COR-L47 (cell line): ENCODE measurements at regions not wholly inside any gene's neighbourhood (a gene's known extent, or its start where the extent isn't known, plus 50 kb on each side); places are given as distances from the start of the nearest gene placed in this dataset.

Experiments used
- DNase-seq: peaks from one replicate; lab custom pipeline; 2025; lab: John Stamatoyannopoulos, UW

DNA sequence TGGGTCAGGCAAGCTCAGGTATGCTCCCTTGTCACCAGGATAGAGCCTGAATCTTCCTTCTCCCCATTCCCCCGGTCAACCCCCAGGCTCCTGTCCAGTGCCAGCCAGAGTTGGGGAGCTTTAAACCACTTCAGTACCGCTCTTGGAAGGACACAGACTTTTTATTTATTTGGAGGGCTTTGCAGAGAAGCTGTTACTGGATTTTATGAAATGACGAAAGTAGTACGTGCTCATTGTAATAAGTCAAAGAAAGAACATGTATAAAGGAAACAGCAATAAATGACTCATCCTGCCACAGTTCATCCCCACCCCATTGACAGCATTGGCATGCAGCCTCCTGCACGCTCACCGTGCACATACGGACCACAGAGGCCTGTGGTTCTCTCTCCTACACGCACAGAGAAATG, 230.3 kb downstream of the AUH start:
- DNase-seq: no peak

DNA sequence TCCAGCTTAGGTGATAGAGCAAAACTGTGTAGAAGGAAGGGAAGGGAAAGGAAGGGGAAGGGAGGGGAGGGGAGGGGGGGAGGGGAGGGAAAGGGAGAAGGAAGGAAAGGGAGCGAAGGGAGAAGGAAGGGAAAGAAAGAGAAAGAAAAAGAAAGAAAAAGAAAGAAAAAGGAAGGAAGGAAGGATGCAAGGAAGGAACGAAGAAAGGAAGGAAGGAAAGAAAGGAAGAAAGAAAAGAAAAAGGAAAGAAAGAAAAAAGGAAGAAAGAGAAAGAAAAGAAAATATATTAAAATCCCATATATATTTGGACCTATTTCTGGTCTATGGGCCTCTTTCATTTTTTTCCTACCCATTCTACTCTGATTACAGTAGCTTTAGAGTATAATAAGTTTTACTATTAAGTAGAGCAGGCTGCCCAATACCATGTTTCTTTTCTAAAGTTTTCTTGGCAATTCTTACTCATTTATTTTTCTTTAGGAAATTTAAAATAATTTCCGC, 229.1 kb downstream of the AUH start:
- no peak for DNase-seq

DNA sequence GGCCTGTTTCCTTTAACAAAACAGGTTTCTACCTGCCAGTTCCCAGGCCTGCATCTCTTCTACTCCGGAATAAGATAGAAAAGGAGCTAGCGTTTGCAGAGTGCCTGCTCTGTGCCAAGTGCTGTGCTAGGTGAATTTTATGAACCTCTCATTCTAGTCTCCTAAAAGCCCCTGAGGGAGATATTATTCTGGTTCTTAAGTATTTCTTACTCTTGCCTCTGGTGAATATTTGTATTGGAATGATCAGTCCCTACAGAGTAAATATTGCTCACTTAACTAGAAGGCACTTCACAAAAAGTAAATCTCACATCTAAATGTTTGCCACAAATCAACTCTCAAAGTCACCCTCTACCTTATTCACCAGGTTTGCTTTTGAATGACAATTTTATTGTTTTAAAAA, 227.1 kb downstream of the AUH start:
- no peak for DNase-seq

DNA sequence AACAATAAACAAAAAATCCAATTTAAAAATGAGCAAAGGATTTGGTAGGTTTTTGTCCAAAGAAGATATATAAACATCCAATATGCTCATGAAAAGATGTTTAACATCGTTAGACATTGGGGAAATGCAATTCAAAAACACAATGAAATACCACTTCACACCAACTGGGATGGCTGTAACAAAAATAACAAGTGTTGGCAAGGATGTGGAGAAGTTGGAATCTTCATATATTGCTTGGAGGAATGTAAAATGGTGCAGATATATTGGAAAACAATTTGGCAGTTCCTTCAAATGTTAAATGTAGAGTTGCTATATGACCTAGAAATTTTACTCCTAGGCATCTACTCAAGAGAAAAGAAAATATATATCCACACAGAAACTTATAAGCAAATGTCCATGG, 224.3 kb downstream of the AUH start:
- DNase-seq: no peak

DNA sequence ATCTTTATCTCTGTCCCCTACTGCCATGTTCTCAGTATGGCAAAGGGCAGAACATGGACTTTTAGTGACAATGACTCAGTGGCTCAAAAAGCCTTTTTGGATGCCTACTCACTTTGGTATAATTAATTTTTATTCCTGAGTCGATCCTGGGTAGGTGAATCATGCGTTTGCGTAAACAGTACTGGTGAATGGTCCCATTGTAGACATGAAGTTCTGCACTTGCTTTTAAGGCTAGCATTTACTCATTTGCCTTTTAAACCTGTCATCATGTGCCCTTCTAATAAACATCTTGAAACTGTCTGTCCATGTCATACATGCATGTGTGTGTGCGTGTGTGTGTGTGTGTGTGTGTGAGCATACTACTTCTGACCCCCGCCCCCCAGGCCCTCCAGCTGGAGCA, 223.0 kb downstream of the AUH start:
- no peak for DNase-seq

DNA sequence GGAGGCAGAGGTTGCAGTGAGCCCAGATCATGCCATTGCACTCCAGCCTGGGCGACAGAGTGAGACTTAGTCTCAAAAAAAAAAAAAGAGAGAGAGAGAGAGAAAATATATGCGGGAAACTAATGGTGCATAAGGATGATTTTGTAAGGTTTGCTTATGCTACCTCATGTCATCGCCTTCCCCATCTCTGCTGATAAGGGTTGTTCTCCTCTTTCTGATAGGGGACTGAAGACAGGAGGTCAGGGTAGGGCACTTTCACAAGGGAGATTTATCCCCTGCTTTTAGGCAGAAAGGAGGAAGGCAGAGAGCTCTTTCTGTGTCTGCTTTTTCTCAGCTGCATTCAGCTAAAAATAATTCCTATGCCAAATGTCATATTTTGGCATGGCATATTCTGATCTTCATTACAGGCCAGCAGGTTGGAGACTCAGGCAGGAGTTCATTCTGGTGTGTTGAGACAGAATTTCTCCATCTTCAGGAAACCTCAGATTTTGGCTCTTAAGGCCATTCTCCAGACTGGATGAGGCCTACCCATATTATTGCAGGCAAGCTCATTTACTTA, 220.2 kb downstream of the AUH start:
- DNase-seq: no peak

DNA sequence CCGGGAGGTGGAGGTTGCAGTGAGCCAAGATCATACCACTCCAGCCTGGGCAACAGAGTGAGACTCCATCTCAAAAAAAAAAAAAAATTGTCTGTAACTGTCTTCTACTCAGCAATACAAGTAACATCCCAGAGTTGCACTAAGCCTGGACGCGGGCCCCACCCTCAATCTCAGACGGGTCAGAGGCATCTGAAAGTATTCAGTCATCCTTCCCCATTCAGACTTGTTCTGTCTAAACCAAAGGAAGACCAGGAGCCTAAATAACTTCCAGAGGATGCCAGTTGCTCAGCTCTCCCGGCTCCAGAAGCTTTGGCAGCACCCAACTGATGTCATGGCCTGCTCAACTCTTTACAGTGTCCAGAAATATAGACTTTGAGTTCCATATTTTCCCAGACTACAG, 218.6 kb downstream of the AUH start:
- no peak for DNase-seq

DNA sequence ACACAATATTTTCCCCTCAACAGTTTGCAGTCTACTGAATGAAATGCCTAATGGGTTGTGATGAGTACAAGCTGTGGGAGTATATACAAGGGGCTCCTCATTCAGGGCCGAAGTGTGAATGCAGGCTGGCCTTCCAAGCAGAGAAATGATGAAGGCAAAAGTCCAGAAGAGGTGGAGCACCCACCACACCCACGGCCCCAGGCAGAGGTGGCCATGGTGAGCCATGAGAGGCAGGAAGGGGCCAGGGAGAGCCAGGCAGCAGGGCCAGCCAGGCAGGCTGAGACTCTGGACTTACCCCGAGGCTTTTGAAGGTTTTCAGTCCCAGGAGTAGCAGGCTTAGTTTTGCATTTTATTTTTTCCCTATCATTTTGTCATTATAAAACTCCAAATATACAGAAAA, 218.1 kb downstream of the AUH start:
- DNase-seq: no peak

DNA sequence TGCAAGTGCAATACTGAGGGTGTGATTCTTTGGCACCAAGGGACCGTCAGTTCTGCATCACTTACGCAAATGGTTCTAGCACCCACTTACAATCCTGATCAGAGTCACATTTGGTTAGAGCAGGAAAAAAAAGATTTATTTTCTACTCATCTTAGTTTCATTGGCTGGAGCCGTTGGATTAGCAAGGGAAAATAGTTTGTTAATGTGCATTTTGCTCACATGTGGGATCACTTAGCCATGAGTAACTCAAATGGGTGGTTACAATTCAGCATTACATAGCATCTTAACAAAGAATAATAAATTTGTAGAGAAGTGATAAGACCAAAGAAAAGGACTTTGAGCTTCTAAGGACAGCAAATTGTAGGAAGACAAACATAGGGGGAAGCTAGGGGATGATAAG, 216.9 kb downstream of the AUH start:
- DNase-seq: no peak

DNA sequence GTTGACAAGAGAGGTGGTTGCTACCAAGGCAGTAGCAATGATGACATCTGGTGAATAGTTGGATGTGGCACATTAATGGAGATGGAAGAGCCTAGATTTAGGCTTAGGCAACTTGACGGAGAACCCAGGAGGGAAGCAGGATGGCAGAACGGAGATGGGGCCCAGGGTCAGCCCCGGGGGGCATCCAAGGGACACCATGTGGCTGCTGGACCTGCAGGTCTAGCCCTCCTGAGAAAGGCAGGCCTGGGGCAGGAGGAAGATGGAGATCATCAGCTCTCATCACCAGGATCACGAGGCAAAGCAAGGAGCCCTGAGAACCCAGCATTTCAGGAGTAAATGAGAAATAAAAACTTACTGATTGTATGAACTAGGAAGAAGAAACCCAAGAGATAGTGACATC, 216.2 kb downstream of the AUH start:
- DNase-seq: no peak

DNA sequence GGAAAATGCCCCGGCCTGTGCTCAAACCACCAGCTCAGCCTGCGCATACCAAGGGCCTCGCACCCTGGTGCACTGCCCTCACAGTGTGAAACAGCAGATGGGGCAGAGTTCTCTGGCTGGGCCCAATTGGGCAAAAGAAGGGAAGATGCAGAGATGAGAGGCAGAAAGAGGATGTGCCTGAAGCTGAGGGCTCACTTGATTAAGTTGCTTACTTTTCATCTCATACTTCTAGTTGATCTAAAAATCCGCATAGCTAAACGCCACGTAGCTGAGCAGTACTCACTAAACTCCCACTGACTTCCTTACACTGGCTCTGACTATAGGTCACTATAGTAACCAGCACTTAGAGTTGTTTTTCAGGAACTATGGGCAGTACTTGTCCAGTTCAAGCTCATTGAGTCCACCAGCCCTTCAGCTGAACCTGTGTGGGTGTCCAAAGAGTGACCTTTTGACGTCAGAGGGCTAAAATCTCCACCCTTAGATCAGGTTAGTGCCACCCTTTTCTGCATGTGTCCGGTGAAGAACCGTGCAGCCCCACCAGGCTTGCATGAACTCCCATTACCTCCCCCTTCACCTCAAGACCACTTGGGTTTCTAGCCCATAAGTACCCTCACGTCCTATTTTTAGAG, 215.2 kb downstream of the AUH start:
- DNase-seq: no peak

DNA sequence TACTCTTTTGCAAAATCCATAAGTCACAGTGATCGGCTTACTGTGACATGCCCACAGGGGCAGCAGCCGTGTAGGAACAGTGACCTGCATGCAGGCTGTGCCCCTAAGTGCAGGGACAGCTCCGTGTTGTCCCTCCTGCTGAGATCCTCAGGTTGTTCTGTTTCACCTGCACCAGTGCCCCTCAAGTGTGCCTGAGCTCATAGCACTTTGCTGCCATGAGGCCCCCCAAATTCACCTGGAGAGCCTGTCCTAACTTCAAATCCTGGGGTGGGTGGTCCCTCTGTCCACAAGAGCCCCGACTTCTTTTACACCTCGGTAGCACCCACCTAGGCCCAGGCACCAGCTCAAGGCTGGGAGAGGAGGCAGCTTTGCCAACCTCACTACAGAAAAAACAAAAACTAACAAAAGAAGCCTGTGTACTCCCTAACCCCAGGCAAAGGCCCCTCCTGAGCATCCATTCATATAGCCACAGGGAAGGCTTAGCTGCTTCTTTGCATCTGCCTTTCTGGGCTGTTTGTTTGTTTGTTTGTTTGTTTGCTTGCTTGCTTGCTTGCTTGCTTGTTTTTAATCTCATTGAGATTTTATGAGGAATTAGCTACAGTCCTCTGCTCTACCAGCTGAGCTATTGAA, 214.5 kb downstream of the AUH start:
- DNase-seq: no peak

DNA sequence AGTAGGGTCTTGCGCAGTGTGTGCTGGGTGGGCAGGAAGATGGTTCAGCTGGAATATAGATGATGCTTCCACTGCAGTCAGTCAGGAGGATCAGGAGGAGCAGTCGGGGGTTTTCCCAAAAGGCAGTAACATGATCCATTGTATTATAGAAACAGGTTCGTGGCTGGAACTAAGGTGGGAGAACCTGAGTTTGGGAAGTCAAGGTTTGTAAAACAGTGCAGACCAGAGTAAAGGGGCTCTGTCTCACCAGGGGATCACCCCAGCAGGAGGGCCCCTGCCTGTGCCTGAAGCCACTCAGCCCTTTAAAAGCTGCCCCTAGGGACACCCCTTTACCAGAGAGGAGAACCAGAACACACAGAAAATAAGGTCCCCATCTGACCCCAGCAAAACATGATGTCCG, 213.4 kb downstream of the AUH start:
- no peak for DNase-seq

DNA sequence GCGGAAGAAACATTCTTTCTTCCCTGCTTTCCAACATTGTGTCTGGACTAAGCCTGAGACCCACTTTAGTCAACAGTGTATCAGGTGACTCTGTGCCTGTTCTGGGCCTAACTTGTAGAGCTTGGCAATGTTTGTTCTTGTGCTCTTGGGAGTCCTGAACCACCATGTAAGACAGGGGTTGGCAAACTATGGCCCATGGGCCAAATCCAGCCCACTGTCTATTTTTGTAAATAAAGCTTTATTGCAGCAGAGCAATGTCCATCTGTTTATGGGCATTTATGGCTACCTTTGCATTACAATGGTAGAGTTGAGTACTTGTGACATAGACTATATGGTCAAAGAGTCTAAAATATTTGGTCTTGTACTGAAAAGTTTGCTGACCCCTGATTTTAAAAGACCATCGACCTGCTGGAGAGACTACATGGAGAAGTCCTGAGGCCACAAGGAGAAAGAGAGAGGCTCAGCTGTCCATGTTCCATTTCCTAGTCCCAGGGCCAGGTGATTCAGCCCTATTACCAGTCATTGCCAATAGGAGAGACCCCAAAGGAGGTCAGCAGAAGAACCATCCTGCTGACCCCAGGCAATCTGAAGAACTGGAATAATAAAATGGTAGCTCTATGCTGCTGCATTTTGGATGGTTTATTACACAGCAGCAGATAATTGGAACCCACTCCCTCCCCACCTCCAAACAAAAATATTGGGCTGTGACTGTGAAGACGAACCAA, 211.3 kb downstream of the AUH start:
- no peak for DNase-seq

DNA sequence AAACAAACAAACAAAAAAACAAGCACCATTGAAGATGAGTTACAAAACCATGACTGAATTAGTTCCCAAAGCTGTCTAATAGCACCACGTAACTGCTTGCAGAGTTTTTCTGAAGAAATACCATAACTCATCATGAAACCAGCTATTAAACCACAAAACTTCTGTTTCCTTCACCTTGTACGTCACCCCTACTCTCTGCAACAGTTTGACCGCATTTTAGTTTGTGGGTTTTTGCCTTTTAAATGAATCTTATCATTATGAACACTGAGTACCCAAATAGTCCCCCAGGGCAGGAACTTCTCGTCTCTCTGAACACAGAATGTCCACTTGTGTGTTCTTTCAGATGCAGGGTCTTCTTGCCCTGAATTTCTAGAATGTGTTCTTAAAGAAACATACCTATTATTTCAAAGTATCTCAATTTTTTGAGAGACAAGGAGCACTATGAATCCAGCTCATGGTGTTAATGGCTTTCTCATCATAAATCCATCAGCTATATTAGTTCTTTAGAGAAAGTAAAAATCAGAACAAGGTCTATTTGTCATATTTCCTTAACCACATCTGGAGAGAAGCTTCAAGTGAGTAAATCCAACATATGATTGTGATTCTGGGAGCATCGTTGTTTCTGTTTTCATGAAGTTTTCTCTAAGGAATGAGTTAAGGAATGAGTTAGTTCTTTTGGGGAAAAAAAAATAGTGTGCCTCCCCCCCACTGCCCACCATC, 210.6 kb downstream of the AUH start:
- DNase-seq: no peak

DNA sequence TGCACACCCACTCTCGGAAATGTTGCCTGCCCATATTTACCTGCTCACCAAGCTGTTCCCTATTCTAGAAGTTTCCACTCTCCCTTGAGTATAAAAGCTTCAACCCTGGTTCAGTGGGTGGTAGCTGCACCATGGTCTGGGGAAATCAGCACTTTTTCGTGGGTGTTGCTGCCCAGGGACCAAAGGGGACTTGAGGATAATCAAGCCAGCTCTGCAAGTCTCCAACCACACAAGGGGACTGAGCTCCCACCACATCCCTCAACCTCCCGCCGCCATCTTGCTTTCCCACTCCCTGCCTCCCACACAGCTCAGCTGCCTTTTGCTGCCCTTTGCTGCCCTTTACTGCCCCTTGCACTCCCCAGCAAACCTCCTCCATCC, 210.0 kb downstream of the AUH start:
- no peak for DNase-seq

DNA sequence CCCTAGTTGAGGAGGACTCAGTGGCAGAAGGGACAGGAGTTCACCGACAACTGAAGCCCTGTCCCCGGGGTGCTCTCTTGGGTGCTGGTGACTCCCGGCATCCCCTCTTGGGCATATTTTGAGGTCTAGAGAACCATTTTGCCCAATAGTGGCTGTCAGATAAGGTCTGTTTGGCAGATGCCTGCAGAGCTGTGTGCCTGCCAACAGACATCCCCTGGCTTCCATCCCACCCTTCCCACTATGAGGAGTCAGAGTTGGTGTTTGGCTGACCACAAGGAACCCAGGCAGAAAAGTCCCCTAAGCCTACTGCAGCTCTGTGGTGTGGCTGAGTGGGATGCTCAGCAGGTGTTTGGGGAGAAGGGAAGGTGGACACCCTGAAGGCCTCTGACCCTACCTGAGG, 207.0 kb downstream of the AUH start:
- no peak for DNase-seq

DNA sequence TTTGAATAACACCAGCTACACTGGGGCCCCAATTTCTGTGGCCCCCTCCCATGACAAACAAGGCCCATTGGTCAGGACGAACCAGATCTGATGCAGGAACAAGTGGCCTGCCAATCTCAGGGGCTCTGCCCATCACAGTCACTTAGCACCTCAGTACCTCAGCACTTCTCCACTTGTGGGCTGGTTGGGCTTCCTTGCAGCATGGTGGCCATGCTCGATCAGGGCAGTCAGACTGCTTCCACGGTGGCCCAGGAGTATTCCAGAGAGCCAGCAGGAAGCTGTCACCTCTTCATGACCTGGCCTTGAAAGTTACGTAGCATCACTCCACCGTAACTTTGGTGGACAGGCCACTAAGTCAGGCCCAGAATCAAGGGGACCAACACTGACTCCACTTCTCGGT, 206.5 kb downstream of the AUH start:
- no peak for DNase-seq

DNA sequence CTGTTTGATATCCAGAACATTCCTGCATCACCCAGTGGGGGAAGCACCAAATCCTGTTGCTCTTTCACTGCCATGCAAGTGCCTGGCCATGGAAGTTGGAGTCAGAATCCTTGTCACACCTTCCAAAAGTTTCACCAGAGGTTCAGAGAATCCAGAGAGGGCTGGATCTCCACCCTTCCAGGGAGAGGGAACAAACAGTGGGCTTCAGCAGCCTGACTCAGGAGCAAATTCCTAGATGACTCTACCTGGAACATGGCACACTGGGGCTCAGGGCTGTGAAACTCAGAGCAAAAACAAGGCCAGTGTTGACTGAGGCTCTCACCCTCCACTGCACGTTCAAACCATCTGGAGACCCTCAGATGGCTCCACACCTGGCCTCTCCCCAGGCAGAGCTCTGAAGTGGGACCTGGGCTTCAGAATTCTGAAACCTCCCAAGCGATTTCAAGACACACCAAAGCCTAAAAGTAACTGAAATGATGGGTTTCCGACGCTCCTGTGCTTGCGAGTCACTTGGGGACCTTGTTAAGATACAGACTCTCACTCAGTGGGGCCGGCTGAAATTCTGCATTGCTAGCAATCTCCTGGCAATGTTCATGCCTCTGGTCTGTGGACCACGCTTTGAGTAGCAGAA, 205.9 kb downstream of the AUH start:
- DNase-seq: no peak

DNA sequence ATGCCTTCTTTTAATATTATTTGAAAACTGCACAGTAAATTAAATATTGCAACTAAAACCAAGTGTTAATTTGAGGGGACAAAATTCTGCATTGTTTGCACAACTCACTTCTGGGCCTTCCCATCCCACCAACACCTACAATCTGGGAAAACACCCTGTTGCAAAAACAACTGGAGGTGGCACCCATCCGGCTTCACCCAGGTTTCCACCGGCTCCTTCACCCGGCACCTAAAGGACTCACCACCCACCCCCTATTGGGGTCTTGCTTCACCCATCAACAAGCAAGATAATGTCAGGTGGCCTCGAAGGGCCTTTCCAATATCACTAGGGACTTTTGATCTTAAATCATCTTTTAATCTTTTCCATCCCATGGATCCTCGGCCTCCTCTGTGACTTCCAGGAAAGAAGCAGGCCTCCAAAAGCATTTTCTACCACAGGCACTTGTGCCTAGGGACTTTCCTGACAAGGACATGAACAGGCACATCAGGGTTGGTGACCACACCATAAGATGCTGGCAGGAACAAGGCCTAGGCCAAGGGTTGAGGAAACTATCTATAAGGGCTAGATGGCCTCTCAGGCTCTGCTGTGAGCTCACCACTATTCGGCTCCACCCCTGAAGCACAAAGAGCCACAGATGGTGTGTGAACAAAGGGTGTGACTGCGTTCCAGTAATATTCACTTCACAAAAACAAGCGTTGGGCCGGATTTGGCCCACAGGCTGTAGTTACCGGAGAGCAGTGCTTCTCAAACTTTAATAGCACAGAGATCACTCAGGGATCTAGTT, 205.1 kb downstream of the AUH start:
- DNase-seq: no peak

DNA sequence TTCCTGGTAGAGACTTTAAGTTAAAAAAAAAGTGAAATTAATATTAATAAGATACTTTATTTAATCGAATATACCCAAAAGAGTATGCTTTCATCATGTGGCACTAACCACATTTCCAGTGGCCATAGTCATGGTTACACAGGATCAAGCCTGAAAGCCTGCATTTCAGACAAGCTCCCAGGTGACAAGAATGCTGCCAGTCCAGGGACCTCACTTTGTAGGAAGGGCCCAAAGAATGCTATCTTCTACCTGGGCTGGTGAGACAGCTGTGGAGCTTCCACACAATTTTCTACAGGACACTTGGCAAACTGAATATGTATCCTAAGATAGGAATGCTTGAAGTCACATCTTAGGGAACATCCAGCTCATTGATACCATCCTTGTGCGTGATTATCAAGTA, 203.8 kb downstream of the AUH start:
- no peak for DNase-seq
